ENCODE measurements at regions not wholly inside any gene's neighbourhood (a gene's known extent, or its start where the extent isn't known, plus 50 kb on each side); places are given as distances from the start of the nearest gene placed in this dataset.

GRCh38 chr5:144582066-144582465 is 411.4 kb downstream of the KCTD16 start:
- TF ChIP-seq CTCF (IDR thresholded peaks at IDR 0.05; ENCODE audit: insufficient read depth, low read depth, low read length), result no peak
- no peak for TF ChIP-seq EZH2 (IDR thresholded peaks at IDR 0.05; ENCODE audit: insufficient read depth, low read length)

Measured in astrocyte (in vitro differentiated cells and primary cell).